NB4 (cell line): ENCODE measurements at regions not wholly inside any gene's neighbourhood (a gene's known extent, or its start where the extent isn't known, plus 50 kb on each side); places are given as distances from the start of the nearest gene placed in this dataset.
"Not testable (repeated sequence)": the region's sequence is repeated elsewhere in the genome, so short reads cannot be mapped to it uniquely, and the experiment has no call there.

Experiments used
- DNase-seq: peaks from one replicate; pipeline ENCODE4 v3.0.0; 2010; ENCODE audit warnings: low read depth
- H3K4me3 ChIP-seq: one replicate; pipeline ENCODE4 v1.5.1; 2011; ENCODE audit warnings: mild to moderate bottlenecking, low read depth, low read length, moderate library complexity
- MYC ChIP-seq: IDR thresholded peaks from 2 replicates; pipeline ENCODE4 v1.6.1; 2011; ENCODE audit warnings: low read depth, low read length
- POLR2A ChIP-seq: IDR thresholded peaks from 2 replicates; pipeline ENCODE4 v1.6.1; 2011; ENCODE audit warnings: mild to moderate bottlenecking; ENCODE audit not compliant: insufficient read length; ENCODE audit errors: extremely low read depth
- TF ChIP-seq, protein P1 (sequence below): IDR thresholded peaks from one replicate; pipeline ENCODE4 v1.5.1; 2012; ENCODE audit warnings: low read depth, low read length
- TF ChIP-seq, protein P2 (sequence below): IDR thresholded peaks from 2 replicates; pipeline ENCODE4 v1.6.1; 2011; ENCODE audit warnings: low read depth, low read length

- no peak for DNase-seq
- no peak for TF ChIP-seq MYC
- no peak for TF ChIP-seq POLR2A
- TF ChIP-seq, protein P1, sequence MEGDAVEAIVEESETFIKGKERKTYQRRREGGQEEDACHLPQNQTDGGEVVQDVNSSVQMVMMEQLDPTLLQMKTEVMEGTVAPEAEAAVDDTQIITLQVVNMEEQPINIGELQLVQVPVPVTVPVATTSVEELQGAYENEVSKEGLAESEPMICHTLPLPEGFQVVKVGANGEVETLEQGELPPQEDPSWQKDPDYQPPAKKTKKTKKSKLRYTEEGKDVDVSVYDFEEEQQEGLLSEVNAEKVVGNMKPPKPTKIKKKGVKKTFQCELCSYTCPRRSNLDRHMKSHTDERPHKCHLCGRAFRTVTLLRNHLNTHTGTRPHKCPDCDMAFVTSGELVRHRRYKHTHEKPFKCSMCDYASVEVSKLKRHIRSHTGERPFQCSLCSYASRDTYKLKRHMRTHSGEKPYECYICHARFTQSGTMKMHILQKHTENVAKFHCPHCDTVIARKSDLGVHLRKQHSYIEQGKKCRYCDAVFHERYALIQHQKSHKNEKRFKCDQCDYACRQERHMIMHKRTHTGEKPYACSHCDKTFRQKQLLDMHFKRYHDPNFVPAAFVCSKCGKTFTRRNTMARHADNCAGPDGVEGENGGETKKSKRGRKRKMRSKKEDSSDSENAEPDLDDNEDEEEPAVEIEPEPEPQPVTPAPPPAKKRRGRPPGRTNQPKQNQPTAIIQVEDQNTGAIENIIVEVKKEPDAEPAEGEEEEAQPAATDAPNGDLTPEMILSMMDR = no peak
- TF ChIP-seq, protein P2, sequence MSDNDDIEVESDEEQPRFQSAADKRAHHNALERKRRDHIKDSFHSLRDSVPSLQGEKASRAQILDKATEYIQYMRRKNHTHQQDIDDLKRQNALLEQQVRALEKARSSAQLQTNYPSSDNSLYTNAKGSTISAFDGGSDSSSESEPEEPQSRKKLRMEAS = no peak
- no peak overlapping the region for H3K4me3 ChIP-seq
Observed at GRCh38 chr1:68827261-68827660, 330.4 kb upstream of the DEPDC1 start.

DNA sequence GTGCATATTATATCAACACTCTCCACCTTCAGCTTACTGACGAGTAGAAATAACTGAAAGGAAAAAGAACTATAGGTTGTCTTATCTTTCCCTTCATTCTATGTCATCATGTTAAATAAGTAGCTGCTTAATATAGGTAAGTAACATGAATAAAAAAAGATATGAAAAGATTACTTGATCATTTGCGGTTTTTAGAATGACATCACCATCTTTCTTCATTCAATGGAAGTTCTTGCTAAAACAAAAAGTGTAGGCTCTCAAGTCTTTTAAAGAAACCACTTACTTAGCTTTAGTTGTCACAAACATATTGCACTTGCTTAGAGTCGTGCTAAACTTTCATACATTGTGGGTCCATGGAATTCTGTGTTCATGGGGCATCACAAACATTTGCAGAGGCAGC, 331.1 kb upstream of the DEPDC1 start:
- no peak for DNase-seq
- no peak overlapping the region for H3K4me3 ChIP-seq
- TF ChIP-seq MYC = no peak
- TF ChIP-seq, protein P2 = no peak
- TF ChIP-seq, protein P1 = no peak
- TF ChIP-seq POLR2A = no peak

DNA sequence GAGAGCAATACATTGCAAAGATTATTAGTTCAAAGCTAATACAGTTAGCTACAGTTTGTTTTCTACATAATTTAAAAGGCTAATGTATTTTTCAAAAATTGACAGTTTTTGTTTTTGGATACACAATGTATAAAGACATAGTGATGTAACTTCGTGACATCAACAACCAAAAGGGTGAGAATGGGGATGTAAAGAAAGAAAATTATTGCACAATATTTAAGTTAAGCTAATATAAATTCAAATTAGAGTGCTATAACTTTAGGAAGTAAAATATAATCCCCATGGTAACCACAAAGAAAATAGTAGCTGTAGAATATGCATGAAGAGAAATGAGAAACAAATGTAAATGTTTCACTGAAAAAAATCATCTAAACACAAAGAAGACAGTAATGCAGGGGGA, 334.4 kb upstream of the DEPDC1 start:
- TF ChIP-seq, protein P1 = no peak
- TF ChIP-seq, protein P2 = no peak
- TF ChIP-seq MYC (no peak), POLR2A (no peak)
- no peak for DNase-seq
- no peak overlapping the region for H3K4me3 ChIP-seq

DNA sequence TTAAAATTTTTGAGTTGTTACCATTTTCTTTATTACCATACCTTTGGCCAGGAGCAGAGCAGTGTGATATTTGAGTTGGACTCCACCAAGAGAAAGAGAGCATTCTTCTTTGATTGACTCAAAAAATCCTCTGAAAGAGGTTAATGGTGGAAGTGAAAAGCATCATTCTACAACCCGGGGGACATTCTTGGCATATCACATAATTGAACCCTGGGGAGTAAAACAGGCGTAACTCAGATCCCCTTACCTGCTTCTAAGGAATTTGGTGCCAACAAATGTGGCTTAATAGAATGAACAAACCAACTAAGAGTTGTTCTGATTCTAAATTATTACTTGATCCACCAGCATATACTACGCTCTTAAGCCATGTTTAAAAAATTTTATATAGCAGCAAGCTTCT, 351.1 kb upstream of the DEPDC1 start:
- TF ChIP-seq MYC (no peak), POLR2A (no peak)
- no peak overlapping the region for H3K4me3 ChIP-seq
- DNase-seq = no peak

DNA sequence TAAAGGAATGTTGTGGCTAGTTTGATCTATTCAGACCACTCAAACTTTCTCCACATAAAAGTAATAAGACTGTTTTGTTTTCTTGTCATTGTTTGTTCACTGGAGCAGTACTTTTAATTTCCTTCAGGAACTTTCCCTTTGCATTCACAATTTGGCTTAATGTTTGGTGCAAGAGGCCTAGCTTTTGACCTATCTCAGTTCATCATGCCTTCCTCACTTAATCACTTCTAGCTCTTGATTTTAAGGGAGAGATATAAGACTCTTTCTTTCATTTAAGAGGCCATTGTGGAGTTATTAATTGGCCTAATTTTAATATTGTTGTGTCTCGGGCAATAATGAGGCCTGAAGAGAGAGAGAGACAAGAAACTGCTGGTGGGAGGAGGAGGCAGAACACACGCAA, 371.7 kb upstream of the DEPDC1 start:
- DNase-seq = no peak
- TF ChIP-seq, protein P2 = no peak
- TF ChIP-seq POLR2A (no peak), MYC (no peak)
- TF ChIP-seq, protein P1 = no peak
- H3K4me3 ChIP-seq = no peak overlapping the region

- no peak for DNase-seq
- TF ChIP-seq, protein P2 = no peak
- TF ChIP-seq MYC = no peak
- TF ChIP-seq, protein P1 = no peak
- TF ChIP-seq POLR2A = no peak
- no peak overlapping the region for H3K4me3 ChIP-seq
Observed at GRCh38 chr1:68873144-68873543, 376.3 kb upstream of the DEPDC1 start.

DNA sequence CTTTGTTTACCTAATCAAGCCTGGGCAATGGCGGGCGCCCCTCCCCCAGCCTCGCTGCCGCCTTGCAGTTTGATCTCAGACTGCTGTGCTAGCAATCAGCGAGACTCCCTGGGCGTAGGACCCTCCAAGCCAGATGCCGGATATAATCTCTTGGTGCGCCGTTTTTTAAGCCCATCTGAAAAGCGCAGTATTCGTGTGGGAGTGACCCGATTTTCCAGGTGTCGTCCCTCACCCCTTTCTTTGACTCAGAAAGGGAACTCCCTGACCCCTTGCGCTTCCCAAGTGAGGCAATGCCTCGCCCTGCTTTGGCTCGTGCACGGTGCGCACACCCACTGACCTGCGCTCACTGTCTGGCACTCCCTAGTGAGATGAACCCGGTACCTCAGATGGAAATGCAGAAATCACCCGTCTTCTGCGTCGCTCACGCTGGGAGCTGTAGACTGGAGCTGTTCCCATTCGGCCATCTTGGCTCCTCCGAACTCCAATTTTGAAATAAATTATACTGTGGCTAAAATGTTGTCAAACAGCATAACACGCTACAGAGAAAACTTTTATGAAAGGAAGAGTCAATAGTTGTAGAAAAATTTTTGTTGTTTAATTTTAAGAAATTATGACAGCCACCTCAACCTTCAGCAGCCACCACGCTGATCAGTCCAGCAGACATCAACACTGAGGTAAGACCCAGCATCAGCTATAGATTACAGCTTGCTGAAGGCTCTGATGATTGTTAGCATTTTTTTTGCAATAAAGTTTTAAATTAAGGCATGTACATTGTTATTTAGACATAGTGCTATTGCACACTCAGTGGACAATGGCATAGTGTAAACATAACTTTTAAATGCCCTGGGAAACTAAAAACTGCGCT, 384.7 kb upstream of the DEPDC1 start:
- not testable (repeated sequence) for DNase-seq, H3K4me3 ChIP-seq
